ENCODE measurements at regions not wholly inside any gene's neighbourhood (a gene's known extent, or its start where the extent isn't known, plus 50 kb on each side); places are given as distances from the start of the nearest gene placed in this dataset.

- ChIA-PET POLR2A (ENCODE audit: unreplicated experiment) (no interaction called here), CTCF (no interaction called here)
- no peak overlapping the region for H3K27ac ChIP-seq (ENCODE audit: insufficient read depth, low read length)
- no peak overlapping the region for H3K14ac ChIP-seq (replicated peaks; ENCODE audit: low read depth, low read length)
- no peaks in the 10 kb centered on the region for H3K9me3 ChIP-seq (ENCODE audit: control insufficient read depth, insufficient read depth, low read length)
- H3K4me2 ChIP-seq (ENCODE audit: low read depth, low read length), result no peak overlapping the region
- no peaks in the 10 kb centered on the region for H3K9me1 ChIP-seq (ENCODE audit: insufficient read depth, low read length)
- in situ Hi-C loops (cut with MboI; ENCODE audit: low sequenced_read_pairs) (no loop called here), dilution Hi-C loops (cut with HindIII; ENCODE audit: low sequenced_read_pairs, unreplicated experiment) (no loop called here), intact Hi-C loops (cut with micrococcal nuclease) (no loop called here)
- H4K20me1 ChIP-seq (ENCODE audit: insufficient read depth, low read length), result no peaks in the 10 kb centered on the region
- BruUV-seq (replicated peaks), result no TSS peak
- no peak overlapping the region for H2BK120ac ChIP-seq (ENCODE audit: low read depth, low read length)
- H3K4ac ChIP-seq (ENCODE audit: low read depth, low read length), result no peak overlapping the region
- no peak overlapping the region for H4K91ac ChIP-seq (ENCODE audit: insufficient read depth, low read depth, low read length)
- ATAC-seq (ENCODE audit: low read depth), result no peak
- H3K23ac ChIP-seq (ENCODE audit: low read depth, low read length), result no peak overlapping the region
- no peak overlapping the region for H4K5ac ChIP-seq (ENCODE audit: low read depth, low read length)
- no peaks in the 10 kb centered on the region for H3K36me3 ChIP-seq (ENCODE audit: control insufficient read depth, insufficient read depth, low read length)
- WGBS, 2 experiments (ENCODE audit: extremely low coverage in 2 of 2, insufficient read length in 1 of 2), result 20% methylated on average over 1 of the region's 9 CpGs; no CpG with 5 or more reads in 1 of the 2 experiments
- no peaks in the 10 kb centered on the region for H3K79me1 ChIP-seq (ENCODE audit: low read depth in 1 of 2, low read length in 2 of 2)
- no peak overlapping the region for H3K9ac ChIP-seq (ENCODE audit: low read depth, low read length)
- H2AFZ ChIP-seq (replicated peaks; ENCODE audit: low read length, poor library complexity), result no peak overlapping the region
- DNase-seq, result no peak
- H3K18ac ChIP-seq (ENCODE audit: low read depth, low read length), result no peak overlapping the region
- no peak overlapping the region for H2AK5ac ChIP-seq (ENCODE audit: low read depth, low read length)
- no peak overlapping the region for H2BK15ac ChIP-seq (ENCODE audit: low read depth, low read length)
- H2AK9ac ChIP-seq (replicated peaks; ENCODE audit: low read depth, low read length, poor library complexity), result no peak overlapping the region
- H4K8ac ChIP-seq (ENCODE audit: low read depth in 2 of 2, low read length in 2 of 2), result no peak overlapping the region
- H2BK20ac ChIP-seq (ENCODE audit: low read depth, low read length), result no peak overlapping the region
- H3K27me3 ChIP-seq (ENCODE audit: control insufficient read depth, insufficient read depth, low read length), result no peaks in the 10 kb centered on the region; the same call in 1 of the 2 replicates
- H3K4me1 ChIP-seq (ENCODE audit: control insufficient read depth, insufficient read depth, low read length), result no peaks in the 10 kb centered on the region; the same call in 1 of the 2 replicates
- no peak overlapping the region for H2BK5ac ChIP-seq (ENCODE audit: low read depth, low read length, poor library complexity, severe bottlenecking)
- no peak for TF ChIP-seq CEBPB (IDR thresholded peaks at IDR 0.05; ENCODE audit: low read depth, low read length)
- TF ChIP-seq RFX5 (IDR thresholded peaks at IDR 0.05; ENCODE audit: low read depth, low read length), result no peak
- no peak for TF ChIP-seq RCOR1 (IDR thresholded peaks at IDR 0.05; ENCODE audit: insufficient replicate concordance, low read length)
- no peak for TF ChIP-seq ELK1 (IDR thresholded peaks at IDR 0.05; ENCODE audit: borderline replicate concordance, low read depth, low read length)
- no peak for TF ChIP-seq FOS (IDR thresholded peaks at IDR 0.05; ENCODE audit: low read depth, low read length)
- no peak for TF ChIP-seq BHLHE40 (IDR thresholded peaks at IDR 0.05; ENCODE audit: low read depth, low read length)
- no peak for TF ChIP-seq CHD1 (IDR thresholded peaks at IDR 0.05; ENCODE audit: low read depth, low read length)
- no peak for TF ChIP-seq POLR2A (IDR thresholded peaks at IDR 0.05; ENCODE audit: low read depth, low read length)
- TF ChIP-seq NFE2L2 (IDR thresholded peaks at IDR 0.05; ENCODE audit: low read depth, low read length), result no peak
- TF ChIP-seq CTCF (conservative IDR thresholded peaks at IDR 0.05; ENCODE audit: low read depth, low read length), result no peak
- TF ChIP-seq USF2 (IDR thresholded peaks at IDR 0.05; ENCODE audit: low read depth, low read length), result no peak
- no peak for TF ChIP-seq MXI1 (IDR thresholded peaks at IDR 0.05; ENCODE audit: borderline replicate concordance, low read depth, low read length)
- no peak for TF ChIP-seq RAD21 (IDR thresholded peaks at IDR 0.05; ENCODE audit: low read length)
- no peak for TF ChIP-seq SMC3 (IDR thresholded peaks at IDR 0.05; ENCODE audit: low read depth, low read length)
- no peak for TF ChIP-seq MAFK (IDR thresholded peaks at IDR 0.05; ENCODE audit: low read depth, low read length)
- H3K4me3 ChIP-seq (ENCODE audit: insufficient read depth, low read depth, low read length), result no peak overlapping the region
- no peak overlapping the region for H3K56ac ChIP-seq (ENCODE audit: extremely low read depth, insufficient read depth, low read length)
Measured at GRCh38 chr17:70677783-70678647, 508.7 kb downstream of the KCNJ2 start.

Measured in IMR-90 (cell line).